ENCODE measurements at regions not wholly inside any gene's neighbourhood (a gene's known extent, or its start where the extent isn't known, plus 50 kb on each side); places are given as distances from the start of the nearest gene placed in this dataset.

DNA sequence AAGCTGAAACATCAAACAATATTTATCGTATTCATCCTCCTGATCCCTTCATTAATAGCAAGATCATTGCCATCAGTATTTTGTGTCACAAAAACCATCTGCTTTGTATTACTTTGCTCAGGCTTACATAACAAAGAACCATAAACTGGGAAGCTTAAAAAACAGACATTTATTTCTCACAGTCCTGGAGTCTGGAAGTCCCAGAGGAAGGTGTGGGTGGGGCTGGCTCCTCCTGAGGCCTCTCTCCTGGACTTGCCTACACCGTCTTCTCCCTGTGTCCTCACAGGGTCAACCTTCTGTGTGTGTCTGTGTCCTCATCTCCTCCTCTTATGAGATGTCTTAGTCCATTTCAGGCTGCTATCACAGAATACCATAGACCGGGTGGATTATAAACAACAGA lies 61.3 kb upstream of the MXRA5 start (continued):
- TF ChIP-seq RNF2 (IDR thresholded peaks at IDR 0.05; ENCODE audit: borderline replicate concordance, low read depth, low read length, missing control alignments, poor library complexity, severe bottlenecking): no peak
- no peak for TF ChIP-seq PHF8 (conservative IDR thresholded peaks at IDR 0.05; ENCODE audit: low read depth, low read length)
- TF ChIP-seq TEAD4 (IDR thresholded peaks at IDR 0.05; ENCODE audit: low read depth, low read length): no peak
- TF ChIP-seq CHD2 (IDR thresholded peaks at IDR 0.05; ENCODE audit: low read length): no peak
- TF ChIP-seq SP1 (IDR thresholded peaks at IDR 0.05; ENCODE audit: low read depth, low read length): no peak
- TF ChIP-seq, protein P1, sequence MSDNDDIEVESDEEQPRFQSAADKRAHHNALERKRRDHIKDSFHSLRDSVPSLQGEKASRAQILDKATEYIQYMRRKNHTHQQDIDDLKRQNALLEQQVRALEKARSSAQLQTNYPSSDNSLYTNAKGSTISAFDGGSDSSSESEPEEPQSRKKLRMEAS (IDR thresholded peaks at IDR 0.05): no peak

All from H1 (cell line).